Left ventricle myocardium inferior (tissue), 1 donor: ENCODE measurements at regions not wholly inside any gene's neighbourhood (a gene's known extent, or its start where the extent isn't known, plus 50 kb on each side); places are given as distances from the start of the nearest gene placed in this dataset.

Experiments
- DNase-seq: peaks from one replicate; pipeline ENCODE4 v3.0.0-alpha.2; 2020
- H3K27ac ChIP-seq: fragments of 200-600 bp; replicated peaks from 2 replicates; pipeline ENCODE4 v1.8.0; 2021
- H3K27me3 ChIP-seq: fragments of 200-600 bp; 2 replicates; pipeline ENCODE4 v1.8.0; 2021; ENCODE audit warnings: low read depth
- H3K36me3 ChIP-seq: fragments of 200-600 bp; 2 replicates; pipeline ENCODE4 v1.8.0; 2021
- H3K4me1 ChIP-seq: fragments of 200-600 bp; 2 replicates; pipeline ENCODE4 v1.8.0; 2021
- H3K4me3 ChIP-seq: fragments of 200-600 bp; 2 replicates; pipeline ENCODE4 v1.8.0; 2021; ENCODE audit warnings: mild to moderate bottlenecking, moderate library complexity
- H3K9me3 ChIP-seq: fragments of 200-600 bp; replicated peaks from 2 replicates; pipeline ENCODE4 v1.8.0; 2021
- intact Hi-C: fragments of 100-400 bp; cut with micrococcal nuclease; formaldehyde crosslinking; loops from one replicate; pipeline ENCODE4 v1.11.0; 2022
- TF ChIP-seq, protein P1 (sequence below): fragments of 200-600 bp; IDR thresholded peaks from 2 replicates; pipeline ENCODE4 v1.8.0; 2021; ENCODE audit warnings: antibody characterized with exemption, mild to moderate bottlenecking, borderline replicate concordance
- donor health status: DM: no; HTN: yes; CAD: no; lungs with severe emphysema.

GRCh38 chr7:46725838-46726237 lies 804.8 kb upstream of the IGFBP3 start:
- Histone ChIP-seq H3K36me3 (no peaks in the 10 kb centered on the region), H3K27ac (no peak overlapping the region), H3K9me3 (peaks cover 20% of the 10 kb centered on the region), H3K27me3 (no peaks in the 10 kb centered on the region), H3K4me3 (no peak overlapping the region), H3K4me1 (no peaks in the 10 kb centered on the region)
- TF ChIP-seq, protein P1, sequence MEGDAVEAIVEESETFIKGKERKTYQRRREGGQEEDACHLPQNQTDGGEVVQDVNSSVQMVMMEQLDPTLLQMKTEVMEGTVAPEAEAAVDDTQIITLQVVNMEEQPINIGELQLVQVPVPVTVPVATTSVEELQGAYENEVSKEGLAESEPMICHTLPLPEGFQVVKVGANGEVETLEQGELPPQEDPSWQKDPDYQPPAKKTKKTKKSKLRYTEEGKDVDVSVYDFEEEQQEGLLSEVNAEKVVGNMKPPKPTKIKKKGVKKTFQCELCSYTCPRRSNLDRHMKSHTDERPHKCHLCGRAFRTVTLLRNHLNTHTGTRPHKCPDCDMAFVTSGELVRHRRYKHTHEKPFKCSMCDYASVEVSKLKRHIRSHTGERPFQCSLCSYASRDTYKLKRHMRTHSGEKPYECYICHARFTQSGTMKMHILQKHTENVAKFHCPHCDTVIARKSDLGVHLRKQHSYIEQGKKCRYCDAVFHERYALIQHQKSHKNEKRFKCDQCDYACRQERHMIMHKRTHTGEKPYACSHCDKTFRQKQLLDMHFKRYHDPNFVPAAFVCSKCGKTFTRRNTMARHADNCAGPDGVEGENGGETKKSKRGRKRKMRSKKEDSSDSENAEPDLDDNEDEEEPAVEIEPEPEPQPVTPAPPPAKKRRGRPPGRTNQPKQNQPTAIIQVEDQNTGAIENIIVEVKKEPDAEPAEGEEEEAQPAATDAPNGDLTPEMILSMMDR = no peak
- intact Hi-C loops = no loop called here
- no peak for DNase-seq

GRCh38 chr7:46725136-46725535 lies 804.1 kb upstream of the IGFBP3 start:
- Histone ChIP-seq H3K9me3 (peaks cover 17% of the 10 kb centered on the region), H3K36me3 (no peaks in the 10 kb centered on the region), H3K4me3 (no peak overlapping the region), H3K4me1 (no peaks in the 10 kb centered on the region), H3K27ac (no peak overlapping the region), H3K27me3 (no peaks in the 10 kb centered on the region)
- TF ChIP-seq, protein P1 = no peak
- DNase-seq = no peak
- intact Hi-C loops = no loop called here

- Histone ChIP-seq H3K27me3 (no peaks in the 10 kb centered on the region), H3K9me3 (peaks cover 17% of the 10 kb centered on the region), H3K27ac (no peak overlapping the region), H3K4me1 (no peaks in the 10 kb centered on the region), H3K36me3 (no peaks in the 10 kb centered on the region), H3K4me3 (no peak overlapping the region)
- intact Hi-C loops = no loop called here
- no peak for DNase-seq
- TF ChIP-seq, protein P1 = no peak
Observed at GRCh38 chr7:46723742-46724141, 802.7 kb upstream of the IGFBP3 start.

- DNase-seq = no peak
- no peaks in the 10 kb centered on the region for H3K27me3 ChIP-seq
- intact Hi-C loops = no loop called here
Observed at GRCh38 chr7:46723003-46723402, 801.9 kb upstream of the IGFBP3 start.

DNA sequence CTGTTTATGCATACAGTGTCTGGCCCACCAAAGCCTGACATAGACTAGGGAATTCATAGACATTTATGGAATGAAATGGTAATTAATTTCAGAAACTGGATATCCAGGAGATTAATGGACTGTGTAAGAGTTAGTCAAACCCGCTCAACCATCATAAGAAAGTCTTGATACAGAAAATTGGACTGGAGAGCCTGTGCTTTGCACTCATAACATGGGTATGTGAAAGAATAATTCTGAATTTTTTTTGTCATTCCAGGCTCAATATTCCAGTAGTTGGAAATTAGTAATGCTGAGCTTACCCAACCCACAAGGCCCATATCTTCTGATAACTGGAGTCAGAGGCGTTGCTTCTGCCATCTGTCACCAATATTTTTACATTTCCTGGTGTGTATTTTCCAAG lies 799.7 kb upstream of the IGFBP3 start:
- intact Hi-C loops = no loop called here
- no peaks in the 10 kb centered on the region for H3K27me3 ChIP-seq
- no peak for DNase-seq
- no peaks in the 10 kb centered on the region for H3K36me3 ChIP-seq
- no peak overlapping the region for H3K27ac ChIP-seq
- TF ChIP-seq, protein P1 = no peak
- no peaks in the 10 kb centered on the region for H3K4me1 ChIP-seq
- no peaks in the 10 kb centered on the region for H3K9me3 ChIP-seq
- no peak overlapping the region for H3K4me3 ChIP-seq

More at GRCh38 chr7:46723003-46723402, 801.9 kb upstream of the IGFBP3 start:
- no peaks in the 10 kb centered on the region for H3K36me3 ChIP-seq
- H3K4me3 ChIP-seq = no peak overlapping the region
- peaks cover 17% of the 10 kb centered on the region for H3K9me3 ChIP-seq
- no peak overlapping the region for H3K27ac ChIP-seq
- no peaks in the 10 kb centered on the region for H3K4me1 ChIP-seq
- TF ChIP-seq, protein P1 = no peak

- H3K9me3 ChIP-seq = no peaks in the 10 kb centered on the region
- intact Hi-C loops = no loop called here
- H3K36me3 ChIP-seq = no peaks in the 10 kb centered on the region
- no peak for DNase-seq
- H3K27ac ChIP-seq = no peak overlapping the region
- peaks cover under 1% of the 10 kb centered on the region for H3K4me1 ChIP-seq
- no peak overlapping the region for H3K4me3 ChIP-seq
- TF ChIP-seq, protein P1 = no peak
- H3K27me3 ChIP-seq = no peaks in the 10 kb centered on the region
Observed at GRCh38 chr7:46719616-46720015, 798.5 kb upstream of the IGFBP3 start.
